CD4-positive, alpha-beta T cell treated with Interferon alpha-2 for 1 hour (primary cell): ENCODE measurements at regions not wholly inside any gene's neighbourhood (a gene's known extent, or its start where the extent isn't known, plus 50 kb on each side); places are given as distances from the start of the nearest gene placed in this dataset.

Experiments
- DNase-seq, 2 donors: peaks; one replicate each; pipeline ENCODE4 v3.0.0-alpha.2; 2020 to 2022

GRCh38 chr16:8260140-8260539, 330.2 kb downstream of the TMEM114 start:
- no peak for DNase-seq

GRCh38 chr16:8258523-8258922, 331.8 kb downstream of the TMEM114 start:
- no peak for DNase-seq

GRCh38 chr16:8257561-8257960, 332.8 kb downstream of the TMEM114 start:
- DNase-seq, result no peak

GRCh38 chr16:8254405-8254804, 335.9 kb downstream of the TMEM114 start:
- no peak for DNase-seq

- DNase-seq, result no peak
These were observed 336.6 kb downstream of the TMEM114 start for GRCh38 chr16:8253718-8254117.

GRCh38 chr16:8251727-8252126, 338.6 kb downstream of the TMEM114 start:
- DNase-seq, result no peak

GRCh38 chr16:8251298-8251697, 339.0 kb downstream of the TMEM114 start:
- DNase-seq, result no peak

- DNase-seq, result no peak
These were observed 342.3 kb downstream of the TMEM114 start for GRCh38 chr16:8247993-8248392.

GRCh38 chr16:8243981-8244380, 346.3 kb downstream of the TMEM114 start:
- no peak for DNase-seq

- no peak for DNase-seq
These were observed 348.9 kb downstream of the TMEM114 start for GRCh38 chr16:8241408-8241807.

GRCh38 chr16:8239443-8239842, 350.9 kb downstream of the TMEM114 start:
- no peak for DNase-seq

- no peak for DNase-seq
These were observed 352.9 kb downstream of the TMEM114 start for GRCh38 chr16:8237452-8237851.

- no peak for DNase-seq
These were observed 353.5 kb downstream of the TMEM114 start for GRCh38 chr16:8236816-8237215.

GRCh38 chr16:8230497-8230896, 359.8 kb downstream of the TMEM114 start:
- DNase-seq, result no peak

- DNase-seq, result no peak
These were observed 361.2 kb downstream of the TMEM114 start for GRCh38 chr16:8229011-8229520.

- DNase-seq, result no peak
These were observed 373.1 kb downstream of the TMEM114 start for GRCh38 chr16:8217201-8217600.

- no peak for DNase-seq
These were observed 385.5 kb downstream of the TMEM114 start for GRCh38 chr16:8204769-8205168.

GRCh38 chr16:8204096-8204495, 386.2 kb downstream of the TMEM114 start:
- DNase-seq, result no peak

- no peak for DNase-seq
These were observed 387.2 kb downstream of the TMEM114 start for GRCh38 chr16:8203101-8203500.

GRCh38 chr16:8200839-8201238, 389.5 kb downstream of the TMEM114 start:
- no peak for DNase-seq

- DNase-seq, result no peak
These were observed 390.9 kb downstream of the TMEM114 start for GRCh38 chr16:8199390-8199789.

GRCh38 chr16:8194794-8195193, 395.5 kb downstream of the TMEM114 start:
- no peak for DNase-seq

GRCh38 chr16:8188841-8189240, 401.5 kb downstream of the TMEM114 start:
- no peak for DNase-seq

GRCh38 chr16:8187782-8188372, 402.4 kb downstream of the TMEM114 start:
- DNase-seq, result no peak

GRCh38 chr16:8184854-8185253, 405.5 kb downstream of the TMEM114 start:
- no peak for DNase-seq
